GM10847 (cell line): ENCODE measurements at regions not wholly inside any gene's neighbourhood (a gene's known extent, or its start where the extent isn't known, plus 50 kb on each side); places are given as distances from the start of the nearest gene placed in this dataset.

Experiments
- POLR2A ChIP-seq: IDR thresholded peaks from 2 replicates; pipeline ENCODE4 v1.6.1; 2011; ENCODE audit not compliant: insufficient read length; ENCODE audit errors: extremely low read depth

DNA sequence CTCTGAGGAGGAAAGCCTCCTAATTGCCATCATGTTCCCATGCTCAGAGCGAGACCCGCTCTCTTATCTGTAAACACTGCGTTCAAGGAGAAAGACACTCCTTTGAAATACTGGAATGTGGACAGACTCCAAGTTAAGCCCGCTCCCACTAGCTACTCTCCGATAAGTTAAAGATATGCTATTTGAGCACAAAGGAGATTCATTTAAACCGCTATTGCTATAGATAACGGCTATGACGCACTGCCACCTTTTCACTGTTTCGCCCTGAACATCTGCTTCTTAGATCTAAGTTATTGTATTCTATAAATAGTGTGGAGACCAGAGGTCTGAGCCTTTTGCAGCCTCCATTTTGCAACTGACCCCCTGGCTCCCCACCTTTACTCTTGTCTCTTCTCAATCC is 82.3 kb downstream of the GPX5 start:
- no peak for TF ChIP-seq POLR2A

DNA sequence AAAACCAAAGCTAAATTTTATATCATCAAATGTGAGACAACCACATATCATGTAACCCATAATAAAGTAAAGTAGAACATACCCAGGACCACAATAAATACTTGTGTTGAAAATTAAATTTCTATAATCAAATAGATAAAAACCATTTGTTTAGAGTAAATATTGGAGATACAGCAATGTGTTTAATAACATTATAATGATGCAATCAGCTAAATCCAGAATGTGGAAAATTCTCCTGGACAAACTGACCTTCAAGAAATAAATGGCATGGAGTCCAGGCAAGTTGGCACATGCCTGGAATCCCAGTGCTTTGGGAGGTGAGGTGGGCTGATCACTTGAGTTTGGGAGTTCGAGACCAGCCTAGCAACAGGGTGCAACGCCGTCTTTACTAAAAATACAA is 84.0 kb downstream of the GPX5 start:
- no peak for TF ChIP-seq POLR2A

- no peak for TF ChIP-seq POLR2A
Measured at GRCh38 chr6:28615616-28615954, 89.9 kb downstream of the GPX5 start.

DNA sequence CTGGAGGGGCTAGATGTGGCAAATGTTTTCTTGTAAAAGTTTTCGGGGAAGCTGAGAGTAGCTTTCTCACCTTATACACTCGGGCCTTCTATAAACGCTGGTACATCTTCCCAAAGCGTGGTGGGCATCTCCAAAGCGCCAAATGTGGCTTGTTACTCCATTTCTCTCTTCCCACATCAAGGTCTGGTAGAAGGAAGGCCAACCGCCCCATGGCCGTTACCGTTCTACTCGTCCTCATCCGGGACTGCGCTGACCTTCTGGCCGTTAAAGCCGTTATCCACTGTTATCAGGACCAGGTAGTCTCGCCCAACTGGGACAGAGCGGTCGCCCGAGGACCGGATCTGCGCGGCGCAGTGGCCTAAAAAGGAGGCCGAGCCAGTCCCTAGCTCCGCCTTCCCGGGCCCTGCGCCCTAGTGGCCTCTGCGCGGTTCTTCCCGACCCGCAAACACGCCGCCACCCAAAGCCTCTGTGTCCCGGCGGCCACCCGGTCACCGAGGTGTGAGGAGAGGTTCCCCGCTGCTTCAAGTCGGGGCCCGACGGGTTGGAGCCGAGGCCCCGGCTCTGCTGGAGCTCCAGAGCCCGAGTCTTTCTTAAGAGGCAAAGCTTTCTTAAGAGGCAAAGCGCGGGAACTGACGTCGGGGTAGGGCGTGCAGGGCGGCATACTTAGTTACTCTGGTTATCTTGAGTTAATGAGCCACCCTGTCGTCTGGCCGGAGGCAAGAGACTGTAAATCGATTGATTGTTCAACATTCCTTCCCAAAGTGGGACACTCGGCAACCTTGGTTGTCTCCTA is 90.5 kb downstream of the GPX5 start:
- TF ChIP-seq POLR2A, result no peak

DNA sequence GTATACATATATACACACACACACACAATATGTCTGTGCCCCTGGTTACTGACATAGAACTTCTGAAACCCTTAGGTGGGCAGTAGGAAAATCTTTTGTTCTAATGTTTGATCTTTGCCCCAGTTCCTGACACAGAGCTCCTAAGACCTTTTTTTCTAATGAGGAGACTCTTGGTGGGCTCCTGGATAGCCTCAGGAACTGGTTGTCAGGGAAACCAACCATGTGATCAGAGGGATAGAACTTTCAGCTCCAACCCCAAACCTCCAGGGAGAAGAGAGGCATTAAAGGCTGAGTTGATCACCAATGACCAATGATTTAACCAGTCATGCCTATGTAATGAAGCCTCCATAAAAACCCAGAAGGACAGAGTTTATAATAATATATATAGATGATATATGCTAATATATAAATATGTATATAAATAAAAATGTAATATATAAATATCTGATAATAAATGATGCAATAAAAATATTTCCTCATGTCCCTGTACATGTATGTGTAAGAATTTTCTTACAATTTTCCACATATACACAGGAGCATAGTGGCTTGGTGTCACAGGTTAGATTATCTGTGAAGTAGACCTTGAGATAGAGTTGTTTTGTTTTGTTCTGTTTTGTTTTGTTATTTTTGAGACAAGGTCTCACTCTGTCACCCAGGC is 93.3 kb downstream of the GPX5 start:
- TF ChIP-seq POLR2A, result no peak

DNA sequence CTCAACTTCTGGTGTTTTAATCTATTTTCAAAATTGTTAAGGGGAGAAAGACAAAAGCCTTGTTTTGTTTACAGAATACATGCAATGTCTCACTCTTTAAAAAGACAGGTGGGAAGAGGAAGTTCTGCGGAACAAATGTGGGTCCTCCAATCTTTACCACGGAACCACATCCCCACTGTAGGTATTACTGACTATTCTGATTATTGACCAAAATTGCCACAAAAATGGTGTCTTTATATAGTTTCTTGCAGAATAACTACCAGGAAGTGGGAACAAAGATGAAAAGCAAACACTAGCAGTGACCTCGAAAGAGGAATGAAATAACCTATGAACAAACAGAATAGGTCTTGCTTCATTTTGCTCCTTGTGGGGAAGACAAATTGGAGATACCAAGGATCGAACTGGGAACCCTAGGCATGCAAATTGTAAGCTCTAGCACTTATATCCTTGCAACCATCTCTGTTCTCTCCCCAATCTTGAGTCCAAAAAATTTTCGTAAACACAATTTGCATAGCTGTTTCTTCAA is 106.7 kb downstream of the GPX5 start:
- no peak for TF ChIP-seq POLR2A

DNA sequence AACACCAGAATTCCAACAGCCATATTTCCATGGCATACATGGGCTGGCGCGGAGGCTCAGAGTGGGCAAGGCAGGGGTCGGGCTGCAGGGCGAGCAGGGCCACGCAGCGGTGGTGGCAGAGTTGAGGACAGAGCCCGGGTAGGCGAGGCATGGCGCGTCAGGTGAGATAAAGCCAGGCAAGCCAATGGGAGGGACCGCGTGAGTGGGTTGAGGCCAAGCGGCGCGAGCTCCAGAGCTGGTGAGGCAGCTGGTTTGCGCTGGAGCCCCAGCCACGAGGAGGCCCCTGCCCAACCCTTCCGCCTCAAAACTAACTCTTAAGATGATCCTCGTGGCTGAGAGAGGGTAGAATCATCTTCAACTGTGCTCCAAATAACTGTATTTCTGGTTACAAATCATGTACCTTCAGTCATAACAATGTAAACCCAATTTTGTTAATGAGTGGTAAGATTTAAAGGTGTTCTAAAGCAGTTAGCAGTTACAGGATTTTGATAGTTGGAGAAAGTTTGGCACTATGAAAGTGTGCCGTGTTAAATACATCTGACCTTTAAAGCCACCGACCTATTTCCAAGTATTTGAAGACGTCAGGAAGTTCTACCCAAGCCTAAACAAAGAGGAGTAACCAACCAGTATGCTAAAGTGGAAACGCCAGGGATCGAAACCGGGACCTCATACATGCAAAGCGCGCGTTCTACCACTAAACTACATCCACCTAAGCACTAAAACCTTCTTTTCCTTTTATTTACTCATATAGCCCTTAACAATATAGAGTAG is 107.9 kb downstream of the GPX5 start:
- no peak for TF ChIP-seq POLR2A

DNA sequence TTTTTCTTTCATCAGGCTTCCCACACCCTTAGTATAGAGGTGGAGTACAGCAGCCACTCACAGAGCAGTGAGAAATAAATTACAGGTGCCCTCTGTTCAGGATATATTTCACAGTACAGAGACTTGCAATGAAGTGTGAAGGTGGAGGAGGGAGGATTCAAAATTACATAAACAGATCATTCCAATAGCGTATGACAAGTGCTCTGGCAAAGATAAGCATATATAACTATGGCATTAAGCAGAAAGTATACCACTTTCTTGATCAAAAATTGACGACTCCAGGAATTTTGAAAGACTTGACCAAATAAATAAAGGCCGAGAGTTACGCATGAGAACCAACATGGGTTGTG is 108.7 kb downstream of the GPX5 start:
- no peak for TF ChIP-seq POLR2A

DNA sequence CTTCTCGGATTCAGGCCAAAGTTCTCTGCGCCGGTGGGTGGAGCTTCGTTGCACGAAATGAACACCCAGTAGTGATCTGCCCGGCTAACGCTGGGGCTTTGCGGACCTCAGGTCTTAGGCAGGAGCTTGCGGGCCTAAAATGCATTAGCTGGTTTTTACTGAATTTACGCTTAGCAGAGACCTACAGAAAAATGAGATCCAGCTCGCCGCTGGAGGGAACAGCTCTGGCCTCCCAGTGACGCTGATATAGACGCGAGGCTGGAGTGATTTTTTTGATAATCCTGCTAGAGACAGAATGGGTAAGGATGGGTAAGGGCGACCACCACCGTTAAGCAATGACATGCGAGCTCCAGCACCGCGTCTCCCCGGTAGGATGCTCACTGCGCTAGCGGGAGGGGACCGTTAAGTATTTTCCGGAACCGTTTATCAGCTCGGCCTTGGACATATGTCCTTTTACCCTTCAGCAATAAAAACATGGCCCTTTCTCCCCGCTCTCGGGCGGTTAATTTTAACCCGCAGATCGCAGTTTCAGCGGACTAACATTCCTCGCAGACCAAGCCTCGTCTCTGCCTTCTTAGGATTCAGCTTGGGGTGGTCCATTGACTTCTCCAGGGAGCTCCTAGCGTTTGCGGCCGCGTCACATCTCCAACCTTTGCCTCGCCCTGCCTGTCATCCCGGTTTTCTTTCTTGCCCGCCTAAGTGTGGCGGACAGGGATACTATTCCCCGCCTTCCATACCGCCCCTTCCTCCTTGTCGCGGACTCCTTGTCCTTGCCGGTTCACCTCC is 109.3 kb downstream of the GPX5 start:
- TF ChIP-seq POLR2A, result no peak

DNA sequence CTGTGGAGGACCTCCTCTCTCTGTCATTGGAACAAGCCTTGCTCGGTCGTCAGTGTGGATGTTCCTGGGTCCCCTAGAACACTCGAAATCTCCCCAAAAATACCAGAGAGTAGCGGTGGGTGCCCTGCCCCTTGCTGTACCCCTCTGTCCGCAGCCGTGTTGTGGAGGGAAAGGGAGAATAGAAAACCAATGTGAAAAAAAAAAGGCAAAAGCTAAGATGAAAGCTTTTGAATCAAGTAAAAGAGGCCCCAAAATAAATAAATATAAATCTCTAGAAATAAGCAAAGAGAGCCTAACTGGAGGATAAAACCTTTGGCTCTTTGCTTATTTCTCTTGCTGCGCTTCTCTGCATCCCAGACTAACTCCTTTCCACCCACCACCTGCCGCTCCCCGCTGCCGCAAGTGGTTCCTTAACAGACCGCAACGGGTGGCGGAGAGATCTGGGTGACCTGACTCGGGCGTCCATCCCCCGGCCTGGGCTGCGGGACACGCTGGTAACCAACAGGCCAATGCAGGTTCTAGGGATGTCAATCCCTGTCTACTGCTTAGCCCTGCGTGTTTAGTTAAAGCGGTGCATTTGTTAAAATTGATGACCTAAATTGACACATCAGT is 110.0 kb downstream of the GPX5 start:
- TF ChIP-seq POLR2A, result no peak

DNA sequence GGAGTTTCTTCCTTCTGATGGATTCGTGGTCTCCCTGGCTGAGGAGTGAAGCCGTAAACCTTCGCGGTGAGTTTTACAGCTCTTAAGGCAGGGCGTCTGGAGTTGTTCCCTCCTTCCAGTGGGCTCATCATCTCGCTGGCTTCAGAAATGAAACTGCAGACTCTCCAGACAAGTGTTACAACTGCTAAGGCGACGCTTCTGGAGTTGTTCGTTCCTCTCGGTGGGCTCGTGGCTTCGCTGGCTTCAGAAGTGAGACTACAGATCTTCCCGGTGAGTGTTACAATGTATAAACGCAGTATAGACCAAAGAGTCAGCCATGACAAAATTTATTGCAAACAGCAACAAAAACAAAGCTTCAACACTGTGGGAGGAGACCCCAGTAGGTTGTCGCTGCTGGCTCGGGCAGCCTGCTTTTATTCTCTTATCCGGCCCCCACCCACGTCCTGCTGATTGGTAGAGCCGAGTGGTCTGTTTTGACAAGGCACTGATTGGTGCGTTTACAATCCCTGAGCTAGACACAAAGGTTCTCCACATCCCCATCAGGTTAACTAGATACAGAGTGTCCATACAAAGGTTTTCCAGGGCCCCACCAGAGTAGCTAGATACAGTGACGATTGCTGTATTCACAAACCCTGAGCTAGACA is 113.2 kb downstream of the GPX5 start:
- TF ChIP-seq POLR2A, result no peak

DNA sequence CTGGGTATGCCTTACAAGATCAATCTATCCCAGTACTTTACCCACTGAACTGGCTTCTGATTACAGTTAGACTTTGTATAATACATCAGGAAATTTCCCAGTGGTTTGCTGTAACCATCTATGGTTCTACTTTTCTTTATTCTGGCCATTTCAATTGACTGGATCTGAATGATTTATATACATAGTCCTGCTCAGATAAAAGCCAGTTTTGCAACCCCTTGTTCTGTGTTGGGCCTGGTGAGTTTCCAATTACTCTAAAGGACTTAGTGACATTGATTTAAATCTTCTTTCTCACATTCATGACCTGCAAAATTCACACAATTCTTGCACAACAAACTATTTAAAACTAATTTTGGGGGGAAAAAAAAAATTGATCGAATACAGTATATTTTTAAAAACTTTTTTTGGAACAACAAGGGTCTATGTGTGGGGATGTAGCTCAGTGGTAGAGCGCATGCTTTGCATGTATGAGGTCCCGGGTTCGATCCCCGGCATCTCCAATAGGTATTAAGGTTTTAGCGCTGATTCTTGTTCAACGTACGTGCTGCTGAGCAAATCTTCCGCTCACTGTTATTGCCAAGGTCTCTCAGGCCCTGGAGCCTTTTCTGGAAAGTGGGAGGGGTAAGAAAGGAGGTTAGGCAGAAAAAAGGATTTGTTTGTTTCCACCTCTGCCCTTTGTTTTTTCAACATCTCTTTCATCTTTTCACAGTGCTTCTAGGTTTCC is 117.5 kb downstream of the GPX5 start:
- TF ChIP-seq POLR2A, result no peak

DNA sequence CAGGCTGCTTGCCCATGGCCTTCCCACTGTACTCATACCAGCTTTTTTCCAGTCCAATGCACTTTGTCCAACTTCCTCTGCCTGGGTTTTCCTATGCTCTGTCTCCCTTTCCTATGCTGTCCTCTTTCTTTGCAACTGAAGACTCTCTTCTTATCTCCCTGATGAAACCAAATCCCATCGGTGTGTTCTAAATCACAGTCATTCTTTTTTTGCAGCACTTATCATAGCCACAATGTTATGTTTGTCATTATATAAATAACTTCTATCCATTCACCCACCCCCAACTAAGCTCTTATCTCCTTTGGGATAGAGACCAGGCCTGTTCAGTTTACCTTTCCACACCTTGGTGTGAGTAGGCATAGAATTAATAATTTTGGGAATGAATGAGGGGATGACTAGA is 121.0 kb downstream of the GPX5 start:
- TF ChIP-seq POLR2A, result no peak
